Dendritic cell treated with granulocyte-macrophage colony-stimulating factor and Interleukin-4, amounts not matched to agents 40 ng/mL and 50 ng/mL, for 4 days (primary cell): ENCODE measurements at regions not wholly inside any gene's neighbourhood (a gene's known extent, or its start where the extent isn't known, plus 50 kb on each side); places are given as distances from the start of the nearest gene placed in this dataset.

Experiments
- H3K27ac Mint-ChIP-seq: one replicate; pipeline ENCODE4 v1.8.0; 2022; ENCODE audit warnings: mild to moderate bottlenecking, mixed read lengths
- H3K27me3 Mint-ChIP-seq: one replicate; pipeline ENCODE4 v1.8.0; 2022; ENCODE audit warnings: mild to moderate bottlenecking, mixed read lengths
- H3K36me3 Mint-ChIP-seq: one replicate; pipeline ENCODE4 v1.8.0; 2022; ENCODE audit warnings: low read depth, mixed read lengths
- H3K4me1 Mint-ChIP-seq: one replicate; pipeline ENCODE4 v1.8.0; 2022; ENCODE audit warnings: low read depth, mixed read lengths
- H3K4me3 Mint-ChIP-seq: one replicate; pipeline ENCODE4 v1.8.0; 2022; ENCODE audit warnings: mild to moderate bottlenecking, moderate library complexity, mixed read lengths
- H3K9me3 Mint-ChIP-seq: one replicate; pipeline ENCODE4 v1.8.0; 2022; ENCODE audit warnings: mixed read lengths
- intact Hi-C: fragments of 100-400 bp; cut with micrococcal nuclease; formaldehyde crosslinking; loops from one replicate; pipeline ENCODE4 v1.15.0; 2022

DNA sequence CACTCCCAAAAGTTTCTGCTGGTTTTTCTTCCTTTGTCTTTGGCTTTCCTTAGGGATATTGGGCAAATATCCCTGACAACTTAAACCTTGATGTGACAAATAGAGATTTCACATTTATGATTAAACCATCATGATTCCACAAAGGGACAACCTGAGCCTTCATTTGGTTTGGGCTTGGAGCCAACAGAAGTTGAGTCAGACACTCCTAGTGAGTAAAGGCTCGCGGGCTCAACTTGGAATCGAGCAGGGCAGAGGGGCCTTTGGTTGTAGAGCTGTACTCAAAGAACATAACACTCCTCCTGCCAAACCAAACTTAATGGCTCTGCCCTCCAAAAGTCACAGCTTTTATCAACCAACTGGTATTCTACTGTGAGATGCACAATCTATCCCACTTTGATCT, 290.2 kb upstream of the MAP3K1 start:
- H3K4me3 Mint-ChIP-seq = no peak overlapping the region
- H3K9me3 Mint-ChIP-seq = no peaks in the 10 kb centered on the region
- peaks cover 2% of the 10 kb centered on the region for H3K27me3 Mint-ChIP-seq
- H3K27ac Mint-ChIP-seq = no peak overlapping the region
- intact Hi-C loops = no loop called here
- peaks cover 32% of the 10 kb centered on the region for H3K4me1 Mint-ChIP-seq
- H3K36me3 Mint-ChIP-seq = no peaks in the 10 kb centered on the region

GRCh38 chr5:56523790-56524575, 290.9 kb upstream of the ANKRD55 start:
- Mint-ChIP-seq H3K27me3 (peaks cover 6% of the 10 kb centered on the region), H3K36me3 (no peaks in the 10 kb centered on the region), H3K27ac (no peak overlapping the region), H3K4me1 (peaks cover 27% of the 10 kb centered on the region), H3K9me3 (no peaks in the 10 kb centered on the region), H3K4me3 (no peak overlapping the region)
- intact Hi-C loops = no loop called here

GRCh38 chr5:56522960-56523359, 289.8 kb upstream of the ANKRD55 start:
- peaks cover 6% of the 10 kb centered on the region for H3K27me3 Mint-ChIP-seq
- no peaks in the 10 kb centered on the region for H3K9me3 Mint-ChIP-seq
- H3K27ac Mint-ChIP-seq = no peak overlapping the region
- no peaks in the 10 kb centered on the region for H3K36me3 Mint-ChIP-seq
- peaks cover 28% of the 10 kb centered on the region for H3K4me1 Mint-ChIP-seq
- no peak overlapping the region for H3K4me3 Mint-ChIP-seq
- intact Hi-C loops = no loop called here

DNA sequence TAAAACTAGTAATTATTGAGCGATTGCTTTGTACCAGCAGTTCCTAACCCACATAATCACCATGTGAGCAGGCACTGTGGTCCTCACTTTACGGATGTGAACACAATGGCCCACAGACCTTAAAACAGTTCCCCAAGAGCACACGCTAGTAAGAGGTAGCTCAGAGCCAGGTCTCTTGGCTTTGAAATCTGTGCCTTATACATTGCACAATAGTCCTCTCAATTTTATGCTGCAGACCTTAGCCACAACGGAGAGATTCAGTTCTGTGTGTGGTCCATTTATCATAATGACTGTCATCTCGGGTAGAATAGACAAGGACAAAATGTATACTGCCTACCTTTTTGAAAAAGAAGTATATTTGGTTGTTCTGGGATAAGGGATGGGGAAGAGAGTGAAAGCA, 289.0 kb upstream of the ANKRD55 start:
- Mint-ChIP-seq H3K36me3 (no peaks in the 10 kb centered on the region), H3K9me3 (no peaks in the 10 kb centered on the region), H3K27me3 (peaks cover 6% of the 10 kb centered on the region), H3K4me3 (no peak overlapping the region), H3K27ac (no peak overlapping the region), H3K4me1 (peaks cover 31% of the 10 kb centered on the region)
- intact Hi-C loops = no loop called here

GRCh38 chr5:56520986-56521730, 288.0 kb upstream of the ANKRD55 start:
- Mint-ChIP-seq H3K4me1 (peaks cover 41% of the 10 kb centered on the region), H3K4me3 (no peak overlapping the region), H3K9me3 (no peaks in the 10 kb centered on the region), H3K27me3 (peaks cover 6% of the 10 kb centered on the region), H3K27ac (no peak overlapping the region), H3K36me3 (no peaks in the 10 kb centered on the region)
- intact Hi-C loops = no loop called here

DNA sequence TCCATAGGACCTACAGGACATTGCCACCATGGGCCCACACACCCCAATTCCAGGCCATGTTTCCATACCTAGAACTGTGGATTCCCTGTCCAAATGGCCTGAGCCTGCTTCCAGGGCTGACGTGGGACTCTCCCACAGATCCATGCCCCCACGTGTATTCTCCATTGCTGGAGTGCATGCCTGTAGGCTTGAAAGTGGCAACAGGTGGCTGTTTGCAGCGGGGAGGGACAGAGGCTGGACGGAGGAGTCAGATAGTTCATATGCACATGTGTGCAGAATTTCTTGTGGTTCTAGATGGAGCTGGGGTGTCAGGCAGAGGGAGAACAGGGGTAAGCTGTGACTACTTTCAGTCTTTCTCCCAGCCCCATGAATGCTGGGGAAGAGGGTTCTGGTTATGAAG, 285.7 kb upstream of the ANKRD55 start:
- intact Hi-C loops = no loop called here
- Mint-ChIP-seq H3K27ac (no peak overlapping the region), H3K27me3 (peaks cover 6% of the 10 kb centered on the region)

GRCh38 chr5:56517011-56517416, 283.9 kb upstream of the ANKRD55 start:
- intact Hi-C loops = no loop called here
- H3K36me3 Mint-ChIP-seq = no peaks in the 10 kb centered on the region
- peaks cover 6% of the 10 kb centered on the region for H3K27me3 Mint-ChIP-seq
- peaks cover 46% of the 10 kb centered on the region for H3K4me1 Mint-ChIP-seq
- H3K4me3 Mint-ChIP-seq = no peak overlapping the region
- H3K9me3 Mint-ChIP-seq = no peaks in the 10 kb centered on the region
- H3K27ac Mint-ChIP-seq = peak overlapping the region; percentile 78

More for the DNA sequence above, 285.7 kb upstream of the ANKRD55 start:
- Mint-ChIP-seq H3K4me1 (peaks cover 45% of the 10 kb centered on the region), H3K36me3 (no peaks in the 10 kb centered on the region), H3K9me3 (no peaks in the 10 kb centered on the region), H3K4me3 (no peak overlapping the region)

GRCh38 chr5:56516441-56516840, 283.3 kb upstream of the ANKRD55 start:
- Mint-ChIP-seq H3K4me1 (peaks cover 49% of the 10 kb centered on the region), H3K27me3 (peaks cover 6% of the 10 kb centered on the region), H3K36me3 (no peaks in the 10 kb centered on the region), H3K9me3 (no peaks in the 10 kb centered on the region), H3K4me3 (no peak overlapping the region), H3K27ac (peak overlapping the region; percentile 78)
- intact Hi-C loops = no loop called here

DNA sequence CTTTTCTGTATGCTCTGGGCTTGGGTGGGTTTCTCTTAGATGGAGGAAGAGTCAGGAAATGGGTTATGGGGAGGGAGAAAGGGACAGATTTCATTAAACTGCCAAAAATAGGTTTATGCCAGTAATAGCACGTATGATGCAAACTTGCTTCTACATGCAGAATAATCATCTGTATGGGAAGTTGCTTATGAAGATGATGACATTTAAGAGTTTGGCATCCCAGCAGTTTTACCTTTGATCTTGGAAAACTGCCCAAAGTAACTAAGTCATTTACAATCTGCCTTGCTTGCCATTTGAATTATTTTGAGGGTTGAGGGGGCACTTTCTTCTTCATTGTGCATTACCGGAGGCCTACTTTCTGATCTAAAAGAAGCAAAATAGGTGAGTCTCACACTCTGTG, 282.9 kb upstream of the ANKRD55 start:
- intact Hi-C loops = no loop called here
- Mint-ChIP-seq H3K27me3 (peaks cover 6% of the 10 kb centered on the region), H3K36me3 (no peaks in the 10 kb centered on the region), H3K27ac (no peak overlapping the region), H3K9me3 (no peaks in the 10 kb centered on the region), H3K4me3 (no peak overlapping the region), H3K4me1 (peaks cover 51% of the 10 kb centered on the region)

DNA sequence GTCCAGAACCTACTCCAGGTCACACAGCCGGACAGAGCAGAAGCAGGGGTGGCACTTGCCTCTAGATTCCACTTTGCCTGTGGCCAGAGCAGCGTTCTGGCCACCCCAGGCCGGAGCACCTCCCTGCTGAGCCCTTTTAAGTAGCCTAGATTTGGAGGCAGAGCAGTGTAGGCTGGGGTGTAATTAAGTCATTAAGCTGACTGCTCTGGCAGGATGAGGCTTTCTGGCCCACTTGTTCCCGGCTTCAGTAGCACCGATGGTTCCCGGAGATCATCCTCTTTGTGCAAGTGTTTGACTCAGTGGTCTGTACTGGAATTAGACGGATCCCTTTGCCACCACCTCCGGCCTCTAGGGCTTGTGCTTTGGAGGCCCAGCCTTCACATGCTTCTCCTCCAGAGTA, 281.9 kb upstream of the ANKRD55 start:
- Mint-ChIP-seq H3K27ac (no peak overlapping the region), H3K4me3 (no peak overlapping the region), H3K4me1 (peaks cover 60% of the 10 kb centered on the region), H3K27me3 (peaks cover 5% of the 10 kb centered on the region), H3K9me3 (no peaks in the 10 kb centered on the region), H3K36me3 (no peaks in the 10 kb centered on the region)
- intact Hi-C loops = no loop called here

DNA sequence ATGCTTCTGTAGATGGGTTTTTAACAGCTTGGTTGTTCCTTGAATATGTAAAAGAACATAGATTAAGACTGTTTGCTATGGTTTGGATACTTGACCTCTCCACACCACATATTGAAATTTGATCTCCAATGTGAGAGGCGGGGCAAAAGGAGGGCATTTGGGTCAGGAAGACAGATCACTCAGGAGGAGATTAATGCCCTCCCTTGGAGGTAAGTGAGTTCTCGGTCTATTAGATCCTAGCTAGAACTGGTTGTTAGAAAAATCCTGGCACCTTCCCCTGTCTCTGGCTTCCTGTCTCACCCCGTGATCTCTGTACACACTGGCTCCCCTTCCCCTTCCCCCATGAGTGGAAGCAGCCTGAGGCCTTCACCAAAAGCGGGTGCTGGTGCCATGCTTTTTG, 281.1 kb upstream of the ANKRD55 start:
- peaks cover 4% of the 10 kb centered on the region for H3K27me3 Mint-ChIP-seq
- peak overlapping the region; percentile 13 for H3K27ac Mint-ChIP-seq
- H3K36me3 Mint-ChIP-seq = no peaks in the 10 kb centered on the region
- intact Hi-C loops = no loop called here
- H3K4me3 Mint-ChIP-seq = no peak overlapping the region
- H3K4me1 Mint-ChIP-seq = peaks cover 60% of the 10 kb centered on the region
- H3K9me3 Mint-ChIP-seq = no peaks in the 10 kb centered on the region

DNA sequence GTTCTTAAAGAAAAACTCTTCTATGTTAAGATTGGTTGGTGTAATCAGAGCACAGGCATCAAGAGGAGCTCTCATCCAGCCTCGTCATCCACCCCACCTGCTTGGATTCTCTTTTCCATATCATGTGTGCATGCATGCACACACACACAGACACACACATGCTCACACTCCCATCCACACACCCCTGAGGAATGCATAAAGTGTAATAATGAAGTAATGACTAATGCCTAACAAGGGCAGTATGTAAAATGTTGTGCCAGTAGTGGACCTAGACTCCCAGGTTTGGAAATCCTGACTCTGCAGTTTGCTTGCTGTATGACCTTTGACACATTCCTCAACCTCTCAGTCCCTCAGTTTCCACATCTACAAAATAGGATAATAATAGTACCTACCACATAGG, 280.0 kb upstream of the ANKRD55 start:
- Mint-ChIP-seq H3K9me3 (no peaks in the 10 kb centered on the region), H3K27me3 (no peaks in the 10 kb centered on the region), H3K4me3 (no peak overlapping the region), H3K36me3 (no peaks in the 10 kb centered on the region), H3K4me1 (peaks cover 63% of the 10 kb centered on the region), H3K27ac (no peak overlapping the region)
- intact Hi-C loops = no loop called here

DNA sequence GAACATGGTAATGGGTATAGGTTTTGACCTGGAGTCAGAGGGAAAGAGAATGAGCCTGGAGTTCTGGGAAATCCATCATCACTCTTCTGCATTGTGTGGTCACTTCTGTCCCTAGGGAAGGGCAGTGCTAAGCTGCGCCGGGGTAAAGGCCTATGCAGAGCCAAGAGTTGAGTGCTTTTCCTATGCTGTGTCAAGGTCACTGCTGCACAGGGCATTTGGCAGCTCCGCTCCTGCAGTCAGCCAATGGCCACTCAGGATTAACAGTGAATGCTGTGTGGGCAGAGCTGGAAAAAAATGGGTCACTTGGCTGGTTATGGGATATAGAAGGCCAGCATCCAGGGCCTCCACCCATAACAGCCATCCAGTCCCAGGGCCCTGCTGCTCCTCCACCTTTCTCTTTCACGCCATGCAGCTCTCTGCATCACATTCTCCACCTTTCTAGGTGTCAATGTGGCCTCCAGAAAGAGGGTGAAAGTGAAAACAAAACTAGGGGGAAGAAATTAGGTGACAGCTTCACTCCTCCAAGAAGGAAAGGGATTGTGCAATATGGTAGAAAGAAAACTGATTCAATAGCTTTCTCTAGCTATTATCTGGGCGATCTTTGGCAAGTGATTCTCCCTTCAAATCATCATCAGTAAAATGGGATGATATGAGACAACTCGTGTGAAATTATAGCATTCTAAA, 279.3 kb upstream of the ANKRD55 start:
- H3K4me3 Mint-ChIP-seq = no peak overlapping the region
- intact Hi-C loops = no loop called here
- no peak overlapping the region for H3K27ac Mint-ChIP-seq
- no peaks in the 10 kb centered on the region for H3K36me3 Mint-ChIP-seq
- no peaks in the 10 kb centered on the region for H3K9me3 Mint-ChIP-seq
- H3K4me1 Mint-ChIP-seq = peaks cover 58% of the 10 kb centered on the region
- H3K27me3 Mint-ChIP-seq = no peaks in the 10 kb centered on the region

DNA sequence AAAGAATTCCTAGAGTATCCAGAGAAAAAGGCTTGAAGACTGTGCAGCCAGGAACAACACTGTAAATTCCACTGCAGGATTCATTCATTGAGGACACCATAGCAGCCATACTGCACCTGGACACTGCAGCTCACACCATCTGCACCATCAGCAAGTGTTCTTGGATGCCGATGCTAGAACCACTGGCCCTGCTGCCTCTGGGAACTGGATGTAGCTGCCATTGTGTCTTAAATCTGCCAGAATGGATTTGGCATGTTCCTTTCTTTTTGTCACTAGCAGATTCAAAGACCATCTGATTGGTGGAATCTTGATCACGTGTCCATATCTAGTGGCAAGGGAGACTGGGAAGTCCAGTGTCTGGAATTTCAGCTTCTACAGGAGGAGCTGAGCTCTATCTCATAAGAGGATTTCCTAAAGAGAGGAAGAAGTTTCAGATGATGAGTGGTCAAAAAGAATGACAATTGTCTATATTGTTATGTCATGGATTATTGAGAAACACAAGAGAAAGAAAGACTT, 278.3 kb upstream of the ANKRD55 start:
- Mint-ChIP-seq H3K27me3 (no peaks in the 10 kb centered on the region), H3K9me3 (no peaks in the 10 kb centered on the region), H3K27ac (no peak overlapping the region), H3K36me3 (no peaks in the 10 kb centered on the region), H3K4me3 (no peak overlapping the region), H3K4me1 (peaks cover 58% of the 10 kb centered on the region)
- intact Hi-C loops = no loop called here
